ENCODE measurements at regions not wholly inside any gene's neighbourhood (a gene's known extent, or its start where the extent isn't known, plus 50 kb on each side); places are given as distances from the start of the nearest gene placed in this dataset.

GRCh38 chr2:160702754-160703153, 209.1 kb upstream of the RBMS1 start:
- Mint-ChIP-seq H3K4me1 (peaks cover 46% of the 10 kb centered on the region), H3K27ac (no peak overlapping the region), H3K9me3 (peaks cover 13% of the 10 kb centered on the region), H3K36me3 (no peaks in the 10 kb centered on the region), H3K27me3 (ENCODE audit: low read depth) (no peaks in the 10 kb centered on the region), H3K4me3 (no peak overlapping the region)
- TF ChIP-seq CTCF (IDR thresholded peaks at IDR 0.05; ENCODE audit: unreplicated experiment) = no peak
- DNase-seq (ENCODE audit: low spot score in 2 of 2, unreplicated experiment in 2 of 2) = no peak

GRCh38 chr2:160703648-160704585, 210.3 kb upstream of the RBMS1 start:
- Mint-ChIP-seq H3K9me3 (peaks cover 22% of the 10 kb centered on the region), H3K27ac (peak overlapping the region; percentile 78), H3K27me3 (ENCODE audit: low read depth) (no peaks in the 10 kb centered on the region), H3K36me3 (peaks cover 7% of the 10 kb centered on the region), H3K4me3 (no peak overlapping the region), H3K4me1 (peaks cover 43% of the 10 kb centered on the region)
- no peak for TF ChIP-seq CTCF (IDR thresholded peaks at IDR 0.05; ENCODE audit: unreplicated experiment)
- no peak for DNase-seq (ENCODE audit: low spot score in 2 of 2, unreplicated experiment in 2 of 2)

- DNase-seq (ENCODE audit: low spot score in 2 of 2, unreplicated experiment in 2 of 2) = no peak
- peaks cover 16% of the 10 kb centered on the region for H3K9me3 Mint-ChIP-seq
- no peak overlapping the region for H3K4me3 Mint-ChIP-seq
- H3K27me3 Mint-ChIP-seq (ENCODE audit: low read depth) = no peaks in the 10 kb centered on the region
- no peak for TF ChIP-seq CTCF (IDR thresholded peaks at IDR 0.05; ENCODE audit: unreplicated experiment)
- no peak overlapping the region for H3K27ac Mint-ChIP-seq
- peaks cover 4% of the 10 kb centered on the region for H3K36me3 Mint-ChIP-seq
- peaks cover 9% of the 10 kb centered on the region for H3K4me1 Mint-ChIP-seq
Measured at GRCh38 chr2:160715428-160715827, 221.8 kb upstream of the RBMS1 start.

GRCh38 chr2:160719116-160719515, 225.5 kb upstream of the RBMS1 start:
- peaks cover 9% of the 10 kb centered on the region for H3K4me1 Mint-ChIP-seq
- TF ChIP-seq CTCF (IDR thresholded peaks at IDR 0.05; ENCODE audit: unreplicated experiment) = no peak
- H3K27me3 Mint-ChIP-seq (ENCODE audit: low read depth) = no peaks in the 10 kb centered on the region
- no peaks in the 10 kb centered on the region for H3K36me3 Mint-ChIP-seq
- H3K27ac Mint-ChIP-seq = no peak overlapping the region
- peaks cover 10% of the 10 kb centered on the region for H3K9me3 Mint-ChIP-seq
- DNase-seq (ENCODE audit: low spot score in 2 of 2, unreplicated experiment in 2 of 2) = no peak
- no peak overlapping the region for H3K4me3 Mint-ChIP-seq

GRCh38 chr2:160720098-160720497, 226.5 kb upstream of the RBMS1 start:
- Mint-ChIP-seq H3K9me3 (peaks cover 14% of the 10 kb centered on the region), H3K4me3 (no peak overlapping the region), H3K4me1 (peaks cover 9% of the 10 kb centered on the region), H3K27me3 (ENCODE audit: low read depth) (no peaks in the 10 kb centered on the region), H3K27ac (no peak overlapping the region), H3K36me3 (peaks cover 2% of the 10 kb centered on the region)
- no peak for TF ChIP-seq CTCF (IDR thresholded peaks at IDR 0.05; ENCODE audit: unreplicated experiment)
- no peak for DNase-seq (ENCODE audit: low spot score in 2 of 2, unreplicated experiment in 2 of 2)
